ENCODE measurements at regions not wholly inside any gene's neighbourhood (a gene's known extent, or its start where the extent isn't known, plus 50 kb on each side); places are given as distances from the start of the nearest gene placed in this dataset.

DNA sequence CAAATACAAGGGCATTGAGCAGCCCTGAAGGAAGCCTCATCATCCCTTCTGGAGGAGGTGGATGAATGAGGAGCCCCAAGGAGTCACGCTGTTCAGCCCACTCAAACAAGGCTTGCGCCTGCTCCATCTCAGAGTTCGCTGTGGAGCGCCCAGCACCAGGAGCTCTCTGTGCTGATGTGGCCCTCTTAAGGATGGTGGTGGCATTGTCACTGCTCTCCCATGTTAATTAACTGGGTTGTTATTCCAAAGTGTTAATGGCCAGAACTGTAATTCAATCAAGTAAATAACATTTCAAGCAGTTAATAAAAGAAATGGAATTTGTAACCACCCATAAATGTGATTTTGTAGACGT lies 726.0 kb upstream of the RAB6C start:
- Histone ChIP-seq H3K4me1 (no peaks in the 10 kb centered on the region), H3K9me3 (no peaks in the 10 kb centered on the region), H3K36me3 (no peaks in the 10 kb centered on the region), H3K27me3 (no peaks in the 10 kb centered on the region), H3K4me3 (no peak overlapping the region), H3K27ac (no peak overlapping the region)
- 50% methylated on average over 4 of the region's 5 CpGs for WGBS (ENCODE audit: insufficient coverage, low coverage, low lambda C conversion rate, missing lambda C conversion rate)
- intact Hi-C loops (cut with DNase I), result no loop called here
- DNase-seq (no peak), ATAC-seq (peak; percentile 52 to 71 (median 62))
- TF ChIP-seq POLR2A (IDR thresholded peaks at IDR 0.05), result no peak
- TF ChIP-seq, protein P1, sequence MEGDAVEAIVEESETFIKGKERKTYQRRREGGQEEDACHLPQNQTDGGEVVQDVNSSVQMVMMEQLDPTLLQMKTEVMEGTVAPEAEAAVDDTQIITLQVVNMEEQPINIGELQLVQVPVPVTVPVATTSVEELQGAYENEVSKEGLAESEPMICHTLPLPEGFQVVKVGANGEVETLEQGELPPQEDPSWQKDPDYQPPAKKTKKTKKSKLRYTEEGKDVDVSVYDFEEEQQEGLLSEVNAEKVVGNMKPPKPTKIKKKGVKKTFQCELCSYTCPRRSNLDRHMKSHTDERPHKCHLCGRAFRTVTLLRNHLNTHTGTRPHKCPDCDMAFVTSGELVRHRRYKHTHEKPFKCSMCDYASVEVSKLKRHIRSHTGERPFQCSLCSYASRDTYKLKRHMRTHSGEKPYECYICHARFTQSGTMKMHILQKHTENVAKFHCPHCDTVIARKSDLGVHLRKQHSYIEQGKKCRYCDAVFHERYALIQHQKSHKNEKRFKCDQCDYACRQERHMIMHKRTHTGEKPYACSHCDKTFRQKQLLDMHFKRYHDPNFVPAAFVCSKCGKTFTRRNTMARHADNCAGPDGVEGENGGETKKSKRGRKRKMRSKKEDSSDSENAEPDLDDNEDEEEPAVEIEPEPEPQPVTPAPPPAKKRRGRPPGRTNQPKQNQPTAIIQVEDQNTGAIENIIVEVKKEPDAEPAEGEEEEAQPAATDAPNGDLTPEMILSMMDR (IDR thresholded peaks at IDR 0.05), result peak; percentile 24 to 30 (median 27)

DNA sequence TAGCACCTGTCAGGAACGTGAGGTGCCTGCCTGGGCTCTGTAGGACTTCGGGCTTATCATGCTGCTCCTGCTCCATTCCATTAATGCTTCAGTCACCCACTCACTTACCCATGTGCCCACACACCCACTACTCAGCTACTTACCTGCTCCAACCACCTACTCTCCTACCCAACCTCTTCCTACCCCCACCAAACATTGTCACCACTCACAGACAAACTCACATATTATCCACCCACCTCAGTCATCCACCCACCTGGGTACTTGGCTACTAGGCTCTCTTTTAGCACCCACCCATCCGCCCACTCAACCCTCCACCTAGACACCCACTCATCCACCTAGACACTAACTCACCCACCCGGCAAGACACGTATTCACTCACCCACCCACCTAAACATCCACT lies 724.7 kb upstream of the RAB6C start:
- intact Hi-C loops (cut with DNase I), result no loop called here
- peaks cover 0 to 2% (median 0%) of the 10 kb centered on the region in 4 donors for H3K9me3 ChIP-seq
- H3K4me3 ChIP-seq, result no peak overlapping the region
- no peaks in the 10 kb centered on the region for H3K4me1 ChIP-seq
- DNase-seq (no peak), ATAC-seq (no peak)
- no peaks in the 10 kb centered on the region for H3K27me3 ChIP-seq
- H3K36me3 ChIP-seq, result no peaks in the 10 kb centered on the region
- H3K27ac ChIP-seq, result no peak overlapping the region
- no peak for TF ChIP-seq POLR2A (IDR thresholded peaks at IDR 0.05)
- TF ChIP-seq, protein P1 (IDR thresholded peaks at IDR 0.05), result no peak
- WGBS (ENCODE audit: insufficient coverage, low coverage, low lambda C conversion rate, missing lambda C conversion rate), result 61% methylated on average over 5 of the region's 5 CpGs

DNA sequence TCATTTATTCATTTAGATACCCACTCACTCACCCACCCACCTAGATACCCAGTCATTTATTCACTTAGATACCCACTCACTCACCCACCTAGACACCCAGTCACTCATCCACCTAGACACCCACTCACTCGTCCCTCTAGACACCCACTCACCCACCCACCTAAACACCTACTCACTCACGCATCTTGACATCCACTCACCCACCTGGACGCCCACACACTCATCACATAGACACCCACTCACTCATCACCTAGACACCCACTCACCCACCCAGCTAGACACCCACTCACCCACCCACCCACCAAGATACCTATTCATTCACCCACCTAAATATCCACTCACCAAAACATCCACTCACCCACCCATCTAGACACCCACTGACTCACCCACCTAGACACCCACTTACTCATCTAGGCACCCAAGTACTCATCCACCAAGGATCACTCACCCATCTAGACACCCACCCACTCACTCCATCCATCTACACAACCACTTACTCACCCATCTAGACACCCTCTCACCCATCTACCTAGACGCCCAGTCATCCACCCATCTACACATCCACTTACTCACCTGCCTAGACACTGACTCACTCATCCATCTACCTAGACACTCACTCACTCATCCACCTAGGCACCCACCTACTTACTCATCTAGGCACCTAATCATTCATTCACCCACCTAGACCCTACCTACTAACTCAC lies 723.7 kb upstream of the RAB6C start:
- Histone ChIP-seq H3K36me3 (no peaks in the 10 kb centered on the region), H3K4me1 (no peaks in the 10 kb centered on the region), H3K4me3 (no peak overlapping the region), H3K27ac (no peak overlapping the region), H3K9me3 (peaks cover 0 to 2% (median 0%) of the 10 kb centered on the region in 4 donors), H3K27me3 (no peaks in the 10 kb centered on the region)
- WGBS (ENCODE audit: insufficient coverage, low coverage, low lambda C conversion rate, missing lambda C conversion rate), result 57% methylated on average over 4 of the region's 4 CpGs
- no peak for TF ChIP-seq POLR2A (IDR thresholded peaks at IDR 0.05)
- intact Hi-C loops (cut with DNase I), result no loop called here
- DNase-seq, result no peak
- ATAC-seq, result peak in 1 of 4 donors; percentile 10

DNA sequence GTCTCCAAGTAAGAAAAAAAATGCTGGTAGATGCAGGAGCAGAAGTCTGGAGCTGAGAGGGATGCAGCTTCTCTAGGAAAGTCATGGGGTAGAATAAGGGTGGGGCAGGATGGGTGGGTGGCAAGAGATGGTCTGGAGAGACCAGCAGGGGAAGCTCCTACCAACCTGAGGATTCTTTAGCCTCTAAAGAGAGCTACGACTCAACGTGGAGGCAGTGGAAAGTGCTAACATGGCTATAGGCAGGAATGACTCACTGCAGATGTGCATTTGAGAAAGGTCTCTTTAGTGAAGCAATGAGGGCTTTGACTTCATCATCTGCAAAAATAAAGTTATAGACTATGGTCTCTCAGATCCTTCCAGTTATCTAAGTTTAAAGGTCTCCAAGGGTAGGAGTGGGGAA lies 722.8 kb upstream of the RAB6C start:
- DNase-seq, result no peak
- intact Hi-C loops (cut with DNase I), result no loop called here
- H3K4me1 ChIP-seq, result no peaks in the 10 kb centered on the region

DNA sequence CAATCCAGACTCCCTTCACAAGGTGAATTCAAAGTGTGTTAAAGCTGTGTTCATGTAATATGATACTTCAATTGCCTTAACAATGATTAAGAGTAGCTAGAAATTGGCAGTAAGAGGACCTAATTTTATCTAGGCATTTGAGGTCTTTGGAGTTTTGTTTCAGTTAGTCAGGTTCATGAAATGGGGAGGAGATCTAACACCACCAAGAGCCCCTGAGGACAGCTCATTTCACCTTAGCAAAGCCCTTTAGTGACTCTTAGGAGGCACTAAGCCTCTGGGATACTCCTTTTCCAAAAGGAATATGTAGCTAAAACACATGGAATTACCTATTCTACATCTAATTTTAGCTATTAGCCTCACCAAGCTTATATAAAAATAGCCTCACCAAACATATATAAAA lies 716.5 kb upstream of the RAB6C start:
- ATAC-seq (no peak), DNase-seq (no peak)
- no peaks in the 10 kb centered on the region for H3K36me3 ChIP-seq
- no peaks in the 10 kb centered on the region for H3K27me3 ChIP-seq
- no peak overlapping the region for H3K27ac ChIP-seq
- no peak for TF ChIP-seq POLR2A (IDR thresholded peaks at IDR 0.05)
- TF ChIP-seq, protein P1 (IDR thresholded peaks at IDR 0.05), result no peak
- H3K4me1 ChIP-seq, result no peaks in the 10 kb centered on the region
- H3K4me3 ChIP-seq, result no peak overlapping the region
- peaks cover 0 to 2% (median 0%) of the 10 kb centered on the region in 4 donors for H3K9me3 ChIP-seq
- intact Hi-C loops (cut with DNase I), result no loop called here

More for the DNA sequence above, 722.8 kb upstream of the RAB6C start:
- H3K9me3 ChIP-seq, result peaks cover 0 to 2% (median 0%) of the 10 kb centered on the region in 4 donors
- no peaks in the 10 kb centered on the region for H3K36me3 ChIP-seq
- H3K4me3 ChIP-seq, result no peak overlapping the region
- no peaks in the 10 kb centered on the region for H3K27me3 ChIP-seq
- TF ChIP-seq, protein P1 (IDR thresholded peaks at IDR 0.05), result no peak
- TF ChIP-seq POLR2A (IDR thresholded peaks at IDR 0.05), result no peak
- H3K27ac ChIP-seq, result no peak overlapping the region
- ATAC-seq, result no peak
- WGBS (ENCODE audit: insufficient coverage, low coverage, low lambda C conversion rate, missing lambda C conversion rate), result 67% methylated on average over 2 of the region's 2 CpGs

All from right lobe of liver (tissue), 6 donors.